Epithelial cell of proximal tubule (primary cell): ENCODE measurements at regions not wholly inside any gene's neighbourhood (a gene's known extent, or its start where the extent isn't known, plus 50 kb on each side); places are given as distances from the start of the nearest gene placed in this dataset.

ENCODE experiments used
- DNase-seq: peaks from one replicate; pipeline ENCODE4 v3.0.0-alpha.2; 2011; ENCODE audit warnings: low read depth
- H3K4me3 ChIP-seq: 2 replicates; pipeline ENCODE4 v1.5.1; 2011; ENCODE audit warnings: low read depth, mild to moderate bottlenecking, low read length
- CTCF ChIP-seq: conservative IDR thresholded peaks from 2 replicates; pipeline ENCODE4 v1.5.1; 2012; ENCODE audit warnings: low read depth, mild to moderate bottlenecking, low read length

- TF ChIP-seq CTCF, result no peak
- no peak for DNase-seq
Observed at GRCh38 chr5:164098979-164099378, 593.6 kb downstream of the MAT2B start.

GRCh38 chr5:164115420-164115819 lies 610.0 kb downstream of the MAT2B start:
- DNase-seq, result no peak
- TF ChIP-seq CTCF, result no peak
- H3K4me3 ChIP-seq, result no peak overlapping the region

More at GRCh38 chr5:164098979-164099378, 593.6 kb downstream of the MAT2B start:
- no peak overlapping the region for H3K4me3 ChIP-seq

- no peak for DNase-seq
- no peak overlapping the region for H3K4me3 ChIP-seq
- no peak for TF ChIP-seq CTCF
Observed at GRCh38 chr5:164119806-164120447, 614.5 kb downstream of the MAT2B start.

GRCh38 chr5:164127527-164127926 lies 622.1 kb downstream of the MAT2B start:
- DNase-seq, result no peak
- no peak overlapping the region for H3K4me3 ChIP-seq
- no peak for TF ChIP-seq CTCF

- DNase-seq, result no peak
- no peak overlapping the region for H3K4me3 ChIP-seq
- TF ChIP-seq CTCF, result no peak
Observed at GRCh38 chr5:164132358-164132757, 626.9 kb downstream of the MAT2B start.

GRCh38 chr5:164137095-164137494 lies 631.7 kb downstream of the MAT2B start:
- H3K4me3 ChIP-seq, result no peak overlapping the region
- DNase-seq, result no peak
- TF ChIP-seq CTCF, result no peak

GRCh38 chr5:164139423-164139822 lies 634.0 kb downstream of the MAT2B start:
- no peak for TF ChIP-seq CTCF
- no peak for DNase-seq
- no peak overlapping the region for H3K4me3 ChIP-seq
